B cell (primary cell): ENCODE measurements at regions not wholly inside any gene's neighbourhood (a gene's known extent, or its start where the extent isn't known, plus 50 kb on each side); places are given as distances from the start of the nearest gene placed in this dataset.

ENCODE experiments used
- ATAC-seq: fragments of 200-7000 bp; cut with Tn5 transposase; one replicate; pipeline ENCODE4 v1.10.0; 2021; ENCODE audit warnings: low read depth, mild to moderate bottlenecking, moderate number of reproducible peaks, moderate library complexity
- CTCF ChIA-PET: fragments of 350-600 bp; sonication (Branson Sonifier 250); formaldehyde crosslinking; loops from one replicate; lab custom pipeline; 2021; ENCODE audit warnings: antibody characterized with exemption, inconsistent platforms; lab: Charles Lee
- POLR2A ChIA-PET: fragments of 350-600 bp; sonication (Branson Sonifier 250); formaldehyde crosslinking; loops from one replicate; lab custom pipeline; 2021; ENCODE audit warnings: antibody characterized with exemption; lab: Charles Lee
- DNase-seq: peaks from one replicate; pipeline ENCODE4 v3.0.0; 2013
- H2AFZ ChIP-seq: 2 replicates; pipeline ENCODE4 v1.6.1; 2012; ENCODE audit warnings: mild to moderate bottlenecking, low read depth, low read length; ENCODE audit not compliant: insufficient read depth, poor library complexity, severe bottlenecking
- H3K27ac ChIP-seq, 2 donors: 1 replicate in 1 of 2; 2 replicates in 1 of 2; pipeline ENCODE4 v1.5.1; 2012 to 2013; ENCODE audit warnings: low read length in 2 of 2, mild to moderate bottlenecking in 2 of 2, moderate library complexity in 1 of 2
- H3K27me3 ChIP-seq, 4 experiments: fragments of 200-600 bp in 1 of 4; sonication (generic) in 1 of 4; replicated peaks in 1 of 4; 1 replicate in 2 of 4; 2 replicates in 2 of 4; pipeline versions ENCODE4 v1.6.1 to v1.7.0; 2013 to 2016; ENCODE audit warnings: low read length in 3 of 4, mild to moderate bottlenecking in 2 of 4, mixed read lengths in 1 of 4, moderate library complexity in 1 of 4; ENCODE audit not compliant: insufficient read depth in 4 of 4, control insufficient read depth in 3 of 4; ENCODE audit errors: control extremely low read depth in 1 of 4
- H3K36me3 ChIP-seq, 2 experiments: replicated peaks in 1 of 2; 1 replicate in 1 of 2; 2 replicates in 1 of 2; pipeline versions ENCODE4 v1.6.1 to v1.7.1; 2013; ENCODE audit warnings: low read length in 1 of 2; ENCODE audit not compliant: insufficient read depth in 2 of 2, control insufficient read depth in 1 of 2; ENCODE audit errors: control extremely low read depth in 1 of 2, extremely low read depth in 1 of 2
- H3K4me1 ChIP-seq, 2 donors: fragments of 200-600 bp in 1 of 2; sonication (generic) in 1 of 2; 1 replicate in 1 of 2; 2 replicates in 1 of 2; pipeline versions ENCODE4 v1.5.1 to v1.6.1; 2013 to 2017; ENCODE audit warnings: low read length in 2 of 2; ENCODE audit not compliant: control insufficient read depth in 2 of 2, insufficient read depth in 2 of 2
- H3K4me2 ChIP-seq: replicated peaks from 2 replicates; pipeline ENCODE3; 2012; ENCODE audit warnings: mild to moderate bottlenecking, low read depth, low read length; ENCODE audit not compliant: poor library complexity, severe bottlenecking
- H3K4me3 ChIP-seq, 5 experiments: fragments of 200-600 bp in 1 of 5; sonication (generic) in 1 of 5; 1 replicate in 3 of 5; 2 replicates in 2 of 5; pipeline versions ENCODE4 v1.5.1 to v1.7.0; 2011 to 2016; ENCODE audit warnings: low read length in 4 of 5, mild to moderate bottlenecking in 4 of 5, low read depth in 2 of 5, control low read depth in 1 of 5, moderate library complexity in 1 of 5; ENCODE audit not compliant: insufficient read depth in 1 of 5; ENCODE audit errors: control extremely low read depth in 1 of 5, extremely low read depth in 1 of 5
- H3K79me2 ChIP-seq: fragments of 200-600 bp; sonication (generic); one replicate; pipeline ENCODE4 v1.6.0; 2016; ENCODE audit warnings: low read length; ENCODE audit not compliant: control insufficient read depth, insufficient read depth
- H3K9ac ChIP-seq: fragments of 200-600 bp; sonication (generic); 2 replicates; pipeline ENCODE4 v1.6.1; 2017; ENCODE audit warnings: mild to moderate bottlenecking, low read length, moderate library complexity
- H3K9me3 ChIP-seq, 3 donors: one replicate each; pipeline versions ENCODE4 v1.6.1 to v1.7.1; 2013; ENCODE audit warnings: low read length in 2 of 3; ENCODE audit not compliant: control insufficient read depth in 2 of 3, insufficient read depth in 1 of 3; ENCODE audit errors: control extremely low read depth in 1 of 3
- H4K20me1 ChIP-seq: 2 replicates; pipeline ENCODE4 v1.6.0; 2012; ENCODE audit warnings: mild to moderate bottlenecking, low read length; ENCODE audit not compliant: insufficient read depth, control insufficient read depth, poor library complexity, severe bottlenecking
- H3K27ac Mint-ChIP-seq: one replicate; pipeline ENCODE4 v1.8.0; 2021; ENCODE audit warnings: mixed read lengths
- H3K27me3 Mint-ChIP-seq: one replicate; pipeline ENCODE4 v1.8.0; 2021; ENCODE audit warnings: mixed read lengths
- H3K4me1 Mint-ChIP-seq: one replicate; pipeline ENCODE4 v1.8.0; 2021; ENCODE audit warnings: mixed read lengths
- H3K4me3 Mint-ChIP-seq: one replicate; pipeline ENCODE4 v1.8.0; 2021; ENCODE audit warnings: mixed read lengths
- H3K9me3 Mint-ChIP-seq: one replicate; pipeline ENCODE4 v1.8.0; 2022; ENCODE audit warnings: mixed read lengths; ENCODE audit not compliant: insufficient read depth
- EZH2 ChIP-seq: IDR thresholded peaks from 2 replicates; pipeline ENCODE4 v1.6.1; 2012; ENCODE audit warnings: borderline replicate concordance, low read depth, mild to moderate bottlenecking, moderate library complexity, low read length; ENCODE audit not compliant: insufficient read depth, poor library complexity, severe bottlenecking
- WGBS: methylation state at CpG from one replicate; pipeline ENCODE4 v1.1.5; 2013; ENCODE audit warnings: missing lambda C conversion rate; ENCODE audit not compliant: insufficient coverage; 5-methylcytosine and 5-hydroxymethylcytosine counted together
- intact Hi-C: fragments of 100-400 bp; cut with micrococcal nuclease; formaldehyde crosslinking; loops from one replicate; pipeline ENCODE4 v1.10.0; 2022
- TF ChIP-seq, protein P1 (sequence below): fragments of 200-600 bp; IDR thresholded peaks from one replicate; pipeline ENCODE4 v1.8.0; 2022; ENCODE audit warnings: antibody characterized with exemption, mild to moderate bottlenecking

DNA sequence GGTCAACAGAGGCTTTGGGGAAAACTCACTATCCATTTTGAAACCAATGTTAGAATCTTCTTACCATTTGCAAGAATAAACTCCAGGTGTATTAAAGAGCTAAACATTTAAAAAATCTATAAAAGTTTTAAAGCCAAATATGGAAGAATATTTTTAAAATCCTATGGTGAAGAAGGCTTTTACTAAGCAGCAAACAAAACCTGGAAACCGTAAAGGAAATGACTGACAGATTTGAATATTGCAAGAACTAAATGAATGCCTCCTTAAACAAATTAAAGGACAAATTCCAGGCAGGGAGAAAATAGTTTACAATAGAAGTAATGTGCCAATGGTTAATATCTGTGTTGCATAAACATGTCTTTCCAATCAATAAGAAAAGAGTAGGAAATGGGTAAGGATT, 68.1 kb downstream of the KLF15 start:
- H3K4me1 ChIP-seq = peaks cover 7 to 8% of the 10 kb centered on the region in 2 donors
- ATAC-seq (no peak), DNase-seq (no peak)
- H3K4me2 ChIP-seq = no peak overlapping the region
- Mint-ChIP-seq H3K4me3 (no peak overlapping the region), H3K4me1 (peaks cover 1% of the 10 kb centered on the region), H3K27me3 (peaks cover 38% of the 10 kb centered on the region), H3K9me3 (no peaks in the 10 kb centered on the region), H3K27ac (no peak overlapping the region)
- H3K9ac ChIP-seq = no peak overlapping the region
- no peaks in the 10 kb centered on the region for H4K20me1 ChIP-seq
- H3K36me3 ChIP-seq = no peaks in the 10 kb centered on the region
- intact Hi-C loops = no loop called here
- H2AFZ ChIP-seq = no peak overlapping the region
- no peaks in the 10 kb centered on the region for H3K79me2 ChIP-seq
- H3K27ac ChIP-seq = no peak overlapping the region
- no peak overlapping the region for H3K4me3 ChIP-seq
- H3K9me3 ChIP-seq = peaks cover 0 to 14% (median 0%) of the 10 kb centered on the region in 3 donors
- POLR2A ChIA-PET = no interaction called here
- TF ChIP-seq, protein P1, sequence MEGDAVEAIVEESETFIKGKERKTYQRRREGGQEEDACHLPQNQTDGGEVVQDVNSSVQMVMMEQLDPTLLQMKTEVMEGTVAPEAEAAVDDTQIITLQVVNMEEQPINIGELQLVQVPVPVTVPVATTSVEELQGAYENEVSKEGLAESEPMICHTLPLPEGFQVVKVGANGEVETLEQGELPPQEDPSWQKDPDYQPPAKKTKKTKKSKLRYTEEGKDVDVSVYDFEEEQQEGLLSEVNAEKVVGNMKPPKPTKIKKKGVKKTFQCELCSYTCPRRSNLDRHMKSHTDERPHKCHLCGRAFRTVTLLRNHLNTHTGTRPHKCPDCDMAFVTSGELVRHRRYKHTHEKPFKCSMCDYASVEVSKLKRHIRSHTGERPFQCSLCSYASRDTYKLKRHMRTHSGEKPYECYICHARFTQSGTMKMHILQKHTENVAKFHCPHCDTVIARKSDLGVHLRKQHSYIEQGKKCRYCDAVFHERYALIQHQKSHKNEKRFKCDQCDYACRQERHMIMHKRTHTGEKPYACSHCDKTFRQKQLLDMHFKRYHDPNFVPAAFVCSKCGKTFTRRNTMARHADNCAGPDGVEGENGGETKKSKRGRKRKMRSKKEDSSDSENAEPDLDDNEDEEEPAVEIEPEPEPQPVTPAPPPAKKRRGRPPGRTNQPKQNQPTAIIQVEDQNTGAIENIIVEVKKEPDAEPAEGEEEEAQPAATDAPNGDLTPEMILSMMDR = no peak
- no peak for TF ChIP-seq EZH2
- CTCF ChIA-PET = no interaction called here
- no CpG with 5 or more reads among the region's 1 CpG for WGBS
- peaks cover 0 to 27% (median 18%) of the 10 kb centered on the region in 4 experiments for H3K27me3 ChIP-seq

DNA sequence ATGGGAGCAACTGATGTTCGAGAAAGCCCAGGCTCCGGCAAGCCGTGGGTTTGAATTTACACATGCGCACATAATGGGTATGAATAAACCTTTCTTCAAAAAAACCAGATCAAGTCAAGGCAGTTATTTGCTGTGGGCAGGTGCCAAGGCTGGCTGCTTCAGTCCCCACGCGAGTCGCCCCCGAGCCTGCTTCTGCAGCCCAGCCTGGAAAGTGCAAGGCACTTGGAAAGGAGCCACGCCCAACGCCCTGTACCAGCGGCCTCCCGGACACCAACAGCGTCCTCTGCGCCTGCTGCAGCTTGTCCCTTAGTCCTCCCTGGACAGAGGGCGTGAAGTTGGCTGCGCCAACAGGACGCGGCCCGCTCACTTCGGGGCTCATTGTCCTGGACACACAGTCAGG, 68.9 kb downstream of the KLF15 start:
- TF ChIP-seq EZH2 = no peak
- TF ChIP-seq, protein P1 = no peak
- 20% methylated on average over 20 of the region's 20 CpGs for WGBS
- peaks cover 1% of the 10 kb centered on the region for H3K4me1 Mint-ChIP-seq
- H3K27ac ChIP-seq = no peak overlapping the region
- no peak overlapping the region for H3K4me3 ChIP-seq
- no peak overlapping the region for H3K4me3 Mint-ChIP-seq
- peaks cover 7 to 8% of the 10 kb centered on the region in 2 donors for H3K4me1 ChIP-seq
- no peaks in the 10 kb centered on the region for H3K9me3 Mint-ChIP-seq
- DNase-seq = no peak
- ChIA-PET POLR2A (no interaction called here), CTCF (no interaction called here)
- H3K36me3 ChIP-seq = no peaks in the 10 kb centered on the region
- intact Hi-C loops = no loop called here
- H3K27ac Mint-ChIP-seq = no peak overlapping the region
- no peak overlapping the region for H2AFZ ChIP-seq
- peaks cover 0 to 14% (median 0%) of the 10 kb centered on the region in 3 donors for H3K9me3 ChIP-seq
- H3K27me3 ChIP-seq = peaks cover 0 to 27% (median 19%) of the 10 kb centered on the region in 4 experiments
- H4K20me1 ChIP-seq = no peaks in the 10 kb centered on the region
- no peaks in the 10 kb centered on the region for H3K79me2 ChIP-seq
- no peak for ATAC-seq
- H3K9ac ChIP-seq = no peak overlapping the region
- peaks cover 41% of the 10 kb centered on the region for H3K27me3 Mint-ChIP-seq
- H3K4me2 ChIP-seq = no peak overlapping the region
